ENCODE measurements at regions not wholly inside any gene's neighbourhood (a gene's known extent, or its start where the extent isn't known, plus 50 kb on each side); places are given as distances from the start of the nearest gene placed in this dataset.

GRCh38 chr2:220346919-220347318 lies 719.5 kb downstream of the SLC4A3 start:
- Histone ChIP-seq H3K4me3 (replicated peaks in 1 of 3; ENCODE audit: insufficient read depth in 1 of 3, low read depth in 2 of 3, low read length in 3 of 3) (no peak overlapping the region), H3K79me2 (ENCODE audit: insufficient read depth, low read length) (no peaks in the 10 kb centered on the region), H3K4me2 (ENCODE audit: low read depth, low read length) (no peak overlapping the region), H3K4me1 (ENCODE audit: insufficient read depth, low read length) (no peaks in the 10 kb centered on the region), H3K9me3 (ENCODE audit: low read length) (no peaks in the 10 kb centered on the region; the same call in 1 of the 2 replicates), H4K20me1 (ENCODE audit: insufficient read depth, low read length) (no peaks in the 10 kb centered on the region), H3K9ac (ENCODE audit: insufficient read depth, low read depth, low read length) (no peak overlapping the region), H2AFZ (ENCODE audit: low read length) (no peak overlapping the region), H3K27me3 (ENCODE audit: control insufficient read depth in 1 of 2, insufficient read depth in 2 of 2, low read length in 2 of 2) (no peaks in the 10 kb centered on the region), H3K27ac (ENCODE audit: extremely low read length, insufficient read depth, low read length) (no peak overlapping the region), H3K36me3 (replicated peaks in 1 of 2; ENCODE audit: control insufficient read depth in 1 of 2, insufficient read depth in 2 of 2, low read length in 2 of 2) (no peaks in the 10 kb centered on the region)
- ATAC-seq (no peak), DNase-seq (ENCODE audit: low spot score) (no peak), FAIRE-seq (no peak)
- ChIA-PET CTCF (ENCODE audit: low intra/inter-chr PET ratio, low total read pairs) (no interaction called here), POLR2A (no interaction called here)
- intact Hi-C loops (cut with micrococcal nuclease; ENCODE audit: unreplicated experiment) (no loop called here), in situ Hi-C loops (cut with HindIII; ENCODE audit: extremely low pct_ligation_motif_present, low pct_unique_long_range_greater_than_20kb) (no loop called here)
- TF ChIP-seq MAFK (conservative IDR thresholded peaks at IDR 0.05 in 1 of 2, IDR thresholded peaks at IDR 0.05 in 1 of 2; ENCODE audit: low read length in 2 of 2) (peak; percentile 47 to 65; a peak in 3 of 4 replicates), MAFF (IDR thresholded peaks at IDR 0.05; ENCODE audit: low read depth, low read length) (0 out of 2 replicates have a peak, but pooled peaks have one; percentile 35), KMT2B (CRISPR knock-in tag; IDR thresholded peaks at IDR 0.05) (no peak)
- no TSS peak for BruUV-seq (replicated peaks)
- WGBS (ENCODE audit: low lambda C conversion rate): 0% methylated on average over 1 of the region's 1 CpG

DNA sequence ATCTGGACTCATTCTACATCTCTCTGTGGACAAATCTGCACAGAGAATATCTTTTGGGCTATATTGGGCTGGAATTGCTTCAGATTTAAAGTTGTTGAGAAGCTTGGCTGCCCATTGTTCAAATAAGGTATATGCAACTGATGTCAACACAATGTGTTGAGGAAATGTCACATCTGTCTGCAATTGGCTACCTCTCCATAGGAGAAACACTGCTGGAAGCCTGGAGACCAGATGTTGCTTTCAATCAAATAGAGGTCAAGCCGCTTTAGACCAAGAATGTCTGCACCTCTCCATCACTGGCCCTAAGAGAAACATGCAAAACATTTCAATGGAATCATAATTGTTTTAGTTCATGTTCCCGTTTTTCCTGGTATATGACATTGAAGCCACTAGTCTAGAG lies 720.2 kb downstream of the SLC4A3 start:
- no peak for DNase-seq (ENCODE audit: low spot score)
- Histone ChIP-seq H3K36me3 (replicated peaks in 1 of 2; ENCODE audit: control insufficient read depth in 1 of 2, insufficient read depth in 2 of 2, low read length in 2 of 2) (no peaks in the 10 kb centered on the region), H3K79me2 (ENCODE audit: insufficient read depth, low read length) (no peaks in the 10 kb centered on the region), H3K4me3 (replicated peaks in 1 of 3; ENCODE audit: insufficient read depth in 1 of 3, low read depth in 2 of 3, low read length in 3 of 3) (no peak overlapping the region), H3K9me3 (ENCODE audit: low read length) (no peaks in the 10 kb centered on the region; the same call in 1 of the 2 replicates), H2AFZ (ENCODE audit: low read length) (no peak overlapping the region), H3K27me3 (ENCODE audit: control insufficient read depth in 1 of 2, insufficient read depth in 2 of 2, low read length in 2 of 2) (no peaks in the 10 kb centered on the region), H3K27ac (ENCODE audit: extremely low read length, insufficient read depth, low read length) (no peak overlapping the region), H3K4me2 (ENCODE audit: low read depth, low read length) (no peak overlapping the region), H3K4me1 (ENCODE audit: insufficient read depth, low read length) (no peaks in the 10 kb centered on the region), H4K20me1 (ENCODE audit: insufficient read depth, low read length) (no peaks in the 10 kb centered on the region), H3K9ac (ENCODE audit: insufficient read depth, low read depth, low read length) (no peak overlapping the region)
- CTCF ChIA-PET (ENCODE audit: low intra/inter-chr PET ratio, low total read pairs): no interaction called here
- ATAC-seq: no peak
- BruUV-seq (replicated peaks): no TSS peak
- 0% methylated on average over 2 of the region's 2 CpGs for WGBS (ENCODE audit: low lambda C conversion rate)
- intact Hi-C loops (cut with micrococcal nuclease; ENCODE audit: unreplicated experiment) (no loop called here), in situ Hi-C loops (cut with HindIII; ENCODE audit: extremely low pct_ligation_motif_present, low pct_unique_long_range_greater_than_20kb) (no loop called here)
- TF ChIP-seq HMG20A (CRISPR knock-in tag; IDR thresholded peaks at IDR 0.05; ENCODE audit: borderline replicate concordance): no peak
- POLR2A ChIA-PET: no interaction called here
- no peak for FAIRE-seq
